WERI-Rb-1 (cell line): ENCODE measurements at regions not wholly inside any gene's neighbourhood (a gene's known extent, or its start where the extent isn't known, plus 50 kb on each side); places are given as distances from the start of the nearest gene placed in this dataset.

Experiments used
- DNase-seq: peaks from one replicate; pipeline ENCODE4 v3.0.0-alpha.2; 2020
- H3K27ac ChIP-seq: fragments of 250-450 bp; sonication (Bioruptor Pico); 2 replicates; pipeline ENCODE4 v1.5.1; 2020; ENCODE audit warnings: mild to moderate bottlenecking, moderate library complexity
- H3K27me3 ChIP-seq: fragments of 250-450 bp; sonication (Bioruptor Pico); 2 replicates; pipeline ENCODE4 v1.5.1; 2021; ENCODE audit warnings: mild to moderate bottlenecking, low read depth, moderate library complexity; ENCODE audit not compliant: insufficient read depth, severe bottlenecking
- H3K36me3 ChIP-seq: fragments of 250-450 bp; sonication (Bioruptor Pico); 2 replicates; pipeline ENCODE4 v1.5.1; 2020; ENCODE audit warnings: mild to moderate bottlenecking, moderate library complexity
- H3K4me3 ChIP-seq: 2 replicates; pipeline ENCODE4 v1.5.1; 2011; ENCODE audit warnings: low read depth, mild to moderate bottlenecking, control low read depth, low read length
- H3K9me3 ChIP-seq: fragments of 250-450 bp; sonication (Bioruptor Pico); 2 replicates; pipeline ENCODE4 v1.5.1; 2021; ENCODE audit warnings: mild to moderate bottlenecking, moderate library complexity; ENCODE audit not compliant: severe bottlenecking
- TF ChIP-seq, protein P1 (sequence below): IDR thresholded peaks from 2 replicates; pipeline ENCODE4 v1.5.1; 2011; ENCODE audit warnings: low read depth, mild to moderate bottlenecking, control low read depth, inconsistent platforms, low read length

GRCh38 chr4:61067381-61067780 lies 132.7 kb upstream of the ADGRL3 start:
- no peaks in the 10 kb centered on the region for H3K27me3 ChIP-seq
- H3K9me3 ChIP-seq = no peaks in the 10 kb centered on the region
- TF ChIP-seq, protein P1, sequence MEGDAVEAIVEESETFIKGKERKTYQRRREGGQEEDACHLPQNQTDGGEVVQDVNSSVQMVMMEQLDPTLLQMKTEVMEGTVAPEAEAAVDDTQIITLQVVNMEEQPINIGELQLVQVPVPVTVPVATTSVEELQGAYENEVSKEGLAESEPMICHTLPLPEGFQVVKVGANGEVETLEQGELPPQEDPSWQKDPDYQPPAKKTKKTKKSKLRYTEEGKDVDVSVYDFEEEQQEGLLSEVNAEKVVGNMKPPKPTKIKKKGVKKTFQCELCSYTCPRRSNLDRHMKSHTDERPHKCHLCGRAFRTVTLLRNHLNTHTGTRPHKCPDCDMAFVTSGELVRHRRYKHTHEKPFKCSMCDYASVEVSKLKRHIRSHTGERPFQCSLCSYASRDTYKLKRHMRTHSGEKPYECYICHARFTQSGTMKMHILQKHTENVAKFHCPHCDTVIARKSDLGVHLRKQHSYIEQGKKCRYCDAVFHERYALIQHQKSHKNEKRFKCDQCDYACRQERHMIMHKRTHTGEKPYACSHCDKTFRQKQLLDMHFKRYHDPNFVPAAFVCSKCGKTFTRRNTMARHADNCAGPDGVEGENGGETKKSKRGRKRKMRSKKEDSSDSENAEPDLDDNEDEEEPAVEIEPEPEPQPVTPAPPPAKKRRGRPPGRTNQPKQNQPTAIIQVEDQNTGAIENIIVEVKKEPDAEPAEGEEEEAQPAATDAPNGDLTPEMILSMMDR = no peak
- H3K4me3 ChIP-seq = no peak overlapping the region
- no peaks in the 10 kb centered on the region for H3K36me3 ChIP-seq
- H3K27ac ChIP-seq = no peak overlapping the region
- DNase-seq = no peak

DNA sequence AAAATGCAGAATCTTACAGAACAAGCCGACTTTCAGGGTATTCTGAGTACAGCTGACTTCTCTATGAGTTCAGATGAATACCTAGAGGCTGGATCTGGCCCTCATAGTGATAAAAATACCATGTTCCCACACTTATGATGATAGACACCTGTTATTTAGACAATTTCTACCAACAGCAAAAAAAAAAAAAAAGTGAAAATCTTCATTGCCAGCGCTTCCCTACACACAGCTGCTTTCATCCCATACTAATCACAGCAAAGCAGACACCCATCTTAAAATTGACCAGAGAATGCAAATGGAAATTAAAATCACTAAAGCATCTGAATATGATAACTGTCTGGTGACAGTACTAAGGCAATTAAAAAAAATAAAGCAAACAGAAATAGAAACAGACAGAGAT lies 132.1 kb upstream of the ADGRL3 start:
- no peak overlapping the region for H3K27ac ChIP-seq
- no peak overlapping the region for H3K4me3 ChIP-seq
- no peaks in the 10 kb centered on the region for H3K36me3 ChIP-seq

DNA sequence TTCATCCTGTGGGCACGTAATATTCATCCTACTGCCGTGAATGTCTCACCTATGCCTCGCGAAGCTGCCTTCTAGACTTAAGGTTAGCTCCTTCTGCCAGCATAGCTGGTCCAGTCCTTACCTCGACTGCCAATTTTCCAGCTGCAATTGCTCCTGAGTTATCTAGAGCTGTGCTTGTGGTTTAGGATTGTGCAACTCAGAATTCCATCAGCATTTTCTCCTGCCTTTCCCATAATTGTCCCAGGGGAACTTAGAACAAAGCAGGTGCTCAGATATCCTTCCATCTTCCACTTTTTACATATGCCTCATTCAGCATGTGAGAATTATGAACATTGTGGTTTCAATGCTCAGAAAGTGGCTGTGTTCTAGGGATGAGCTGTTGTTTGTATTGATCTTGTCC lies 131.4 kb upstream of the ADGRL3 start:
- Histone ChIP-seq H3K4me3 (no peak overlapping the region), H3K36me3 (no peaks in the 10 kb centered on the region), H3K9me3 (no peaks in the 10 kb centered on the region), H3K27ac (no peak overlapping the region), H3K27me3 (no peaks in the 10 kb centered on the region)
- DNase-seq = no peak
- TF ChIP-seq, protein P1 = no peak

More for the DNA sequence above, 132.1 kb upstream of the ADGRL3 start:
- Histone ChIP-seq H3K27me3 (no peaks in the 10 kb centered on the region), H3K9me3 (no peaks in the 10 kb centered on the region)
- no peak for DNase-seq
- TF ChIP-seq, protein P1 = no peak

DNA sequence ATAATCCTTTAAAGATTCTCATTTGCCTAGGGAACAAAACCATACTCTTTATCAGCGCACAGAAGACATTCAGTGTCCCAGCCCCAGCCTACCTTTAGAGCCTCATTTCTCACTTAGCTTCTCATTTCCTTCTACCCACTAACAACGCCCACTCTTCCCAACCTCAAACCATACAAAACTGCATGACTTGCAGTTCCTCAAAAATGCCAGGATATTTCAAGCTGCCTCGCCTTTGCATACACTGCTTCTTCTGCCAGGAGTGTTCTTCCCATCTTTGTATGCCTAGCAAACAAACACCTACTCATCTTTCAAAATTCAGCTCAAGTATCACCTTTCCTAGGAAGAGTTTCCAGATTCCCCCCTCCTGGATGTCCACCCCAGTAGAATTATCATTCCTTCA lies 129.9 kb upstream of the ADGRL3 start:
- Histone ChIP-seq H3K4me3 (no peak overlapping the region), H3K36me3 (no peaks in the 10 kb centered on the region), H3K9me3 (no peaks in the 10 kb centered on the region), H3K27me3 (no peaks in the 10 kb centered on the region), H3K27ac (no peak overlapping the region)
- TF ChIP-seq, protein P1 = no peak
- DNase-seq = no peak

GRCh38 chr4:61079427-61079826 lies 120.7 kb upstream of the ADGRL3 start:
- H3K36me3 ChIP-seq = no peaks in the 10 kb centered on the region
- H3K4me3 ChIP-seq = no peak overlapping the region
- H3K9me3 ChIP-seq = no peaks in the 10 kb centered on the region
- TF ChIP-seq, protein P1 = no peak
- no peak for DNase-seq
- no peak overlapping the region for H3K27ac ChIP-seq
- no peaks in the 10 kb centered on the region for H3K27me3 ChIP-seq

GRCh38 chr4:61079976-61080375 lies 120.2 kb upstream of the ADGRL3 start:
- H3K4me3 ChIP-seq = no peak overlapping the region
- TF ChIP-seq, protein P1 = no peak
- H3K27me3 ChIP-seq = no peaks in the 10 kb centered on the region
- H3K36me3 ChIP-seq = no peaks in the 10 kb centered on the region
- no peak for DNase-seq
- no peak overlapping the region for H3K27ac ChIP-seq
- H3K9me3 ChIP-seq = no peaks in the 10 kb centered on the region
